NCI-H1694 (cell line): ENCODE measurements at regions not wholly inside any gene's neighbourhood (a gene's known extent, or its start where the extent isn't known, plus 50 kb on each side); places are given as distances from the start of the nearest gene placed in this dataset.

Experiments
- DNase-seq: peaks from one replicate; lab custom pipeline; 2025; lab: John Stamatoyannopoulos, UW

- DNase-seq = no peak
These were observed 415.8 kb upstream of the GOLIM4 start for GRCh38 chr3:168511428-168512014.

DNA sequence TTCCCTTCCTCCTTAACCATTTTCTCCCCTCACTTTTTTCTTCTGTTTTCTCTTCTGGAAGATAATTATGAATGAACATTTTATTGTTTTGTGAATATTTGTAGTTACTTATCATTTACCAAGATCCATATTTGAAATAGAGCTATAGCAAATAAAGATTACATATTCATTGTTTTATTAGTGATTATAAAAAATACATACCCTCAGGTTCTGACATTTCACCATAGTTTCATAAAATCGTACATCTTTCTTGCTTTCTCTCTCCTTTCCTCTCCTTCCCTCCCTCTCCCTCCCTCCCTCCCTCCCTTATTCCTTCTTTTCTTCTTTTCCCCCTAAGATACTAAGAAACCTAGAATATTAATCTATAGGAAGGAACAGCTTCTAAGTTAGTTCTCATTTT is 410.9 kb upstream of the GOLIM4 start:
- no peak for DNase-seq

DNA sequence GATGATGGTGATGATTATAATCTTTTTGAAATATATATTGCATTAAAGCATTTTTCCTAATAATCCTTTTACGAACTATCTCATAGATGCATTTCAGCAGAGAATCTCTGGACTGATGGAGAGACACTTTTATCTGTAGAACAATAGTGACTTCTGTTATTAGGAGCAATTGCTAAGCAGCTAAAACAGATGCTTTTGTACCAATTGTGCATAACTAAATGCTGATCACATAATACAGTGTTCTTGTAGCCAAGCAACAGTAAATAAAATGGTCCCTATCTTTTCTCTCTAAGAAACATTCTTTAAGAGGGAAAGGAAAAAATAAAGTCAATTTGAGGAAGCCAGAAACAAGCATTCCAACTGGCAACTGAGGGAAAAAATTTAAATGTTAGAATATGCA is 405.8 kb upstream of the GOLIM4 start:
- DNase-seq = no peak

DNA sequence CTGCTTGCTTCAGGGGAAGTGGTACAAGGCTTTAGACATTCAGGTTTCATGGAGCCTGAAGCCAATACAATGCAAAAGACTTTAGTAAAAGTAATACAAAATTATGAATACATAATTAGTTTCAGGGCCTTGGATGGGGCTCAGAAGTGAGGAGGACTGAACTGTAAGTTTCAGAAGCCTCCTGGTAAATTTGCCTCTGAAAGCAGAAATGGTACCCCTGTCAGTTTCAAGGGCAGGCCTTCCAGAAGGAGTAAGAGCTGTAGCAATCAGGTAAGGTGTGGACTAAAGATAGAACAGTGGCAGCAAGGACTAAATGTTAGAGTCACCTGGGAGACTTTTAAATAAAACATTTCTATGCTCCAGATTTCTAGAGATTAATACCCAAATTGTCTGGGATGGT is 402.5 kb upstream of the GOLIM4 start:
- no peak for DNase-seq

DNA sequence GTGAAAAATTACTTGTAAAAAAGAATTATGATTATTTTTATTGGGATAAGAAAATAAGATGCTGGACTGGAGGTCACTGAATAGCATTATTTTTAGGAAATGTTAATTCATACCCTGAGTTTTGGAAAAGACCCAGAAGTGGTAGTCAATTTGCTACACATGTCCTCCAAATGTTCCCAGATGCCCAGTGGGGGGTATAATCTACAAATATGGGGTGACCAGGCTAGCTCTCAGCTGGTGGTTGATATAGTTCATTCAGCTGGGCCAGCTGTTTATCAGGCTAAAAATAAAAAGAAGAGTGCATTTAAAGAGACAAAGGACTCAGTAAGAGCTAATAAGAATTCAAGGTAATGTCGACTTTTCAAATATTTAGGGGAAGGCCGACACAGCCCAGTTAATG is 402.0 kb upstream of the GOLIM4 start:
- DNase-seq = no peak

GRCh38 chr3:168497183-168497582 is 401.5 kb upstream of the GOLIM4 start:
- no peak for DNase-seq

DNA sequence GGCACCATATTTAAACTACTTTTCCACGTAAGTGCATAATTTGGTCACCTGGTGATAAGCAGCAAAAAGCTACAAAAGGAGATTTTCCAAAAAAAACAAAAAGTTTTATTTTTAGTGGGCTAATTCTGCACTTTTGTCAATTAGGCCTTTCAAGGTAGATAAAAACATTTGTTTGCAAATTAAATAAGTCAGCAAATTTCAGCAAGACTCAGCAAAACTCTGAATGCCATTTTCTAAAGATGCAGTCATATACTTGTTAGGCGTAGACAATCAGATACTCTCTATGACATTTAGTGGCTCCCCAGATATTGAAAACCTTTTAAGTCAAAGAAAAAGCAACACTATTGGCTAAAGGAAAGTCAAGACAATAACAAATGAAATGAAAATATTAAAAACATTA is 400.2 kb upstream of the GOLIM4 start:
- DNase-seq = no peak

DNA sequence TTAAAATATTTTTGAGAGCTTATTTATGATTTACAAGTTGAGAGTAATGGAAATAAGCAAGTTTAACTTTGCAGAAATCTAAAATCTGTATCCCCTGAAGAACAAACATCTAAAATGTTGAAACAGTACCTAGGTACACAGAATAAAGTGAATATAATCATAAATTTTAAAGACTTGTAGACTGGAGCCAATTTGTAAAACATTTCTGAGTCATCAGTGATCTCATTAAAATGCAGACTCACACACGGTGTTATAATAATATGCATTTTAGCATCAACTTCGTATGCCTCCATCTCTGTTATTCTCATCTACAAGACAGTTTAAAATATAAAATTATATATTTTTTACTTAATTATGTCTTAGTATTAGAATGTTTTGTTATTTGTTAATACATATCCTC is 399.5 kb upstream of the GOLIM4 start:
- DNase-seq = no peak

- DNase-seq = no peak
These were observed 397.9 kb upstream of the GOLIM4 start for GRCh38 chr3:168493412-168494205.

GRCh38 chr3:168490981-168491380 is 395.3 kb upstream of the GOLIM4 start:
- DNase-seq = no peak

DNA sequence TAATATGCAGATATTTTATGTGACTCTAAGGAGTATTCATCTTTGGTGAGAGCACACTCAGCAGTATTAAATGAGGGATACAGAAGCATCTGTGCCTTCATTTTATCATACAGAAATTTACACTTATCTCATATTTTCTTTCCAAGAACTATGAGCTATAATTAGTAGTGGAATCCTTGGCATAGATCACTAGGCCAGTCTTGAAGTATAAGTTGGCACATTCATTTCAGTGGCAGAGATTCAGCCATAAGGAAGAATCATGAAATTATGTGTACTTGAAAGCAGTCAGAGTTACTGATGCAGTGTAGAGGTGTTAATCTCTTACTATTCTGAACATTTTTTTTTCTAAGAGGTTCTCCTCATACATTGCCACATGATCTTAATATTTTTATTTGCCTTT is 393.6 kb upstream of the GOLIM4 start:
- DNase-seq = no peak

DNA sequence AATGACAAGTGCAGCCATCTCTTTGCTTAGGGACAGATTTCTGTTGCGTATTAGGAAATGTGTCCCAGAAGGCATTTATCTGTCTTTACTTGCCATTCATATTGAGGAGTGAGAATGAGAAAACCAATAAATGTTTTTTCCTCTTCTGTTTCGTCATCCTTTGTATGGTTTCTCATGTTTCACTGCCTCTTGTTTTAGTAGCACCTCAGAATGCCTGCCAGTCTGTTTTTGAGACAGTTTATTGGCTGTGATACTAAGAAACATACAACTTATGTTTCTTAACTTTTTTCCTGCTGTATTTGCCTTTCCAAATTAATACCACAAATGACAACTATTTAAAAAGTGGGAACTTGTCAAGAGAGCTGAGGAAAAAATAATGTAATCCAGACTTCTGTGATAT is 390.2 kb upstream of the GOLIM4 start:
- no peak for DNase-seq

DNA sequence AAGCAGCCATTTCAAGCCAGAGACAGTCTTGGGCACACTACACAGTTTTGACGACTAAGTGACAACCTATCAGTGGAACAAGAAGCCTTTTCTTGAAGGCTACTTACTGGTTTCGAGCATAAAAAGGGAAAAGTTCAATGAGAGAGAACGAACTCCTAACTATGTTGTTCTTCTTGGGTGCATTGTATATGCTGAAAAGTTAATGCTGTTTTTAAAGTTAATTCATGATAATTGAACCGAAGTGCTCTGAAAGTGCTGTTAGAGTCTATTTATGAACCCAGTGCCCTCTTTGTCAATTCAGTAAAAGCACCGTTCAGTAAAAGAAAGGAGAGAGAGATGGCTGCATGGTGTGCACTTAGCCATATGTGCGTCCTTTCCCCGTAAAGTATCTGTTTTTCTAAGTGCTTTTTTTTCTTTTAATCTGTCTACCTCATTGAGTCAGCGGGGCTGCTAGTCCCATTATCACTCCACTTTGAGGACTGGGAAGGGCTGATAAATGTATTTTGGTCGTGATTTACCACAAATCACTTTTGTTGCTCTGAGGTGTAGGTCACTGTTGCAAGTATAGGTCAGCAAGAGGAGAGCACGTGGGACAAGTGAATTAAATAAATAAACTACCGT is 380.7 kb upstream of the GOLIM4 start:
- DNase-seq = no peak

DNA sequence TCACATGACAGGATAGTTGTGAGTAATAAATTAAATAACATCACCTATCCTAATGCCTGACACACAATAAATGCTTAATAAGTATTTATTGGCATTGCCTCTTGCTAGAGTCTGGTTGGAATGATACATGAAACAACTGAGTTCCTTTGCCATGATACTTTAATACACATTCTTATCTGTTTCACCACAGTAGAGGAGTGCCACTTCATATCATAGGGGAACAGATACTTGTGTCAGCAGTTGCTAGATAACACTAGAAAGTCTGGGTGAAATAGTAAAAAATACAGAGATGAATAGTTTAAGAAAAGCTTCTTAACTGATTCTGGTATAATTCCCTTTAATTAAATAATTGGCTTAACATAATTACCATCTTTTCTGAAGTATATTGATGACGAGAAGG is 380.0 kb upstream of the GOLIM4 start:
- DNase-seq = no peak

GRCh38 chr3:168473334-168473890 is 377.7 kb upstream of the GOLIM4 start:
- DNase-seq = no peak

DNA sequence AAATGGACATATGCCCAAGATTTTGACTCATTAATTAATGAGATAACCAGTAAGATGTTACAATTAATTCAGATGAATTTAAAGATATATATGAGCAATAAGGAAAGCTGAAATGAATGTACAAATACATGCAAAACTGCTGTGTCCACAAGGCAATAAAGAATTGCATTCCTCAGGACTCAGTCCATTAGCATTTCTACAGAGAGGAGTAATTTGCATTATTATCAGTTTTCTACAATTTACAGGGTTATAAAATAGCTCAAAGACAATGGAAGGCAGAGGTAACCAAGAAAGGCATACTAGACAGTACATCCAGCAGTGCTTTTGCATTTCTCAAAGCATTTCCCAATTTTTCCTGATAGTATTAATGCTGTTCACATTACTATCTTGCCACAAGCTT is 377.1 kb upstream of the GOLIM4 start:
- no peak for DNase-seq

DNA sequence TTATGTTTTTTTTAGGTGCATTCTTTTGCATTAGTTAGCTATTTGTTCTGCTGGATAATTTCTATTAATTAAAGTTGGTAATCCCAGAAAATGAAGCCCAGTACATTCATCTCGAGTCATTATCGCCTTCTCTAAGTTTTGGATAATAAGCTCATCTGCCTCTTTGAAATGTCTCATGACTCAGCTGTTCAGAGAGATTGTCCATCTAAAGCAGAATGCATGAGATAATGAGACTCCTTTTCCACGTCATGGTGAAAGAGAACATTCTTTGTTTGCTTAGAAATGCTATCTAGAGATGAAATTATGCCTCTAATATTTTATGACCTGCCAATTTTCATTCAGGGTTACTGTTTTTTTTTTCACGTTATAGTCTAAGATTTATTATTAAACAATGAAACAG is 374.7 kb upstream of the GOLIM4 start:
- no peak for DNase-seq

GRCh38 chr3:168469436-168469835 is 373.7 kb upstream of the GOLIM4 start:
- DNase-seq = no peak

DNA sequence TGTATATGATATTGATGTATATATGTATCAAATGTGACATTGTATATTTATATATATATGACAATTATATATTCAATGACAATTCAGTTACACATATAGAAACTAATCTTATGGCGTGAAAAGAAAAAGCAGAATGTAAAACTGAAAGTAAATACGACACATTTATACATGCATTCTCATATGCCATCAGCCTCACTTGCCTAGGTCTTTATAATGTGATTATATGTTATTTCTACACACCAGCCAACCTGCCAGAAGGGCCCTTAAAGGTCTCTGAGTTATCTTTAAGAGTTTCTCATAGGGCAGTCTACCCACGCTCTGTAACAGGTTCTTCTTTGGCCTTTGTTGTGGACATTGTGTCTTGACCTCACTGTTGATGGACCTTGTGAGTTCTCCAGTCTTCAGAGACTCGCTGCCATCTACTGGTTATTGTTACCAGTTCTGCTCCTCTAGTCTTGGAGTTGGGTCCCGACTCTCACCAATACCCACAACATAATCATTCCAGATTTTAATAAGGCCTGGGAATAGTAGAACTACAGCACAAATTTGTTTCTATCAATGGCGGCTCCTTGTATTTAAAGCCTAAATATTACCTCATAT is 371.5 kb upstream of the GOLIM4 start:
- no peak for DNase-seq

DNA sequence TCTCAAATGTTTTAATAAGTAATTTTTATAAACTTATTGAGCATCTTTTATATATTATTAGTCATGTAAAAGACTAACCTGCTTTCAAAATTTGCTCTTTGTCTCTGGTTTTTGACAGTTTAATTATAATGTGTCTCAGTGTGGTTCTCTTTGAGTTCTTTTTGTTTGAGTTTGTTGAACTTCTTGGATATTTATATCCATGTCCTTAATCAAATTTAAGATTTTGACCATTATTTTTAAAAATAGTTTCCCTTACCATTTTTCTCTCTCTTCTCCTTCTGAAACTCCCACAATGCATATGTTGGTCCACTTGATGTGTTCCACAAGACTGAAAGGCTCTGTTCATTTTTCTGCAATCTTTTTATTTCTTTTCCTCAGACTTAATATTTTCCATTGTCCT is 366.1 kb upstream of the GOLIM4 start:
- no peak for DNase-seq

GRCh38 chr3:168459226-168459784 is 363.6 kb upstream of the GOLIM4 start:
- no peak for DNase-seq

- no peak for DNase-seq
These were observed 362.3 kb upstream of the GOLIM4 start for GRCh38 chr3:168457954-168458539.
